Loucy (cell line): ENCODE measurements at regions not wholly inside any gene's neighbourhood (a gene's known extent, or its start where the extent isn't known, plus 50 kb on each side); places are given as distances from the start of the nearest gene placed in this dataset.

ENCODE experiments used
- CTCF ChIP-seq: fragments of 200-600 bp; sonication (generic); conservative IDR thresholded peaks from 2 replicates; pipeline ENCODE4 v1.5.1; 2014; ENCODE audit warnings: mild to moderate bottlenecking, antibody characterized with exemption, low read length
- EZH2phosphoT487 ChIP-seq: fragments of 200-600 bp; IDR thresholded peaks from 2 replicates; pipeline ENCODE4 v1.6.1; 2018; ENCODE audit warnings: antibody characterized with exemption, mild to moderate bottlenecking, moderate library complexity, borderline replicate concordance

GRCh38 chr3:66740260-66740659 is 239.4 kb upstream of the LRIG1 start:
- TF ChIP-seq CTCF (no peak), EZH2phosphoT487 (no peak)
